NCI-H345 (cell line): ENCODE measurements at regions not wholly inside any gene's neighbourhood (a gene's known extent, or its start where the extent isn't known, plus 50 kb on each side); places are given as distances from the start of the nearest gene placed in this dataset.

Experiments used
- DNase-seq: peaks from one replicate; lab custom pipeline; 2025; lab: John Stamatoyannopoulos, UW

- DNase-seq = no peak
These were observed 51.0 kb upstream of the EGFLAM start for GRCh38 chr5:38207343-38207742.

DNA sequence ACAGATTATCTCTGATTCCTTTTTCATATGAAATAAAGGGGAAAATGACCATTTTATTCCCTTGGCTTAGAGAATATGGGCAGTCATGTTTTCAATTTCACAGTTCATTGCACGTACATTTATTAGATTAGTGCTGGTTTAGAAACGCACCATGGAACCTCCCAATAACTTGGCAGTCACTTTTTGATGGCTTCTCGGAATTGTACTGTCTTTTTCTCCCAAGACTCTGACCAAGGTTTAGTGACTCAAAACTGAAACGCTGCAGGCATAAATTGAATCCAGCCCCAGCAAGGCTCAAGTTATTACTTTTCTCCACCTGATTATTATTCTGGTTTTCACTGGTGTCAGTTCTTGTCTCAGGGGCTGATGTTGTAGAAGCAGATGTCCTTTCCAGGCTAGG, 55.6 kb upstream of the EGFLAM start:
- no peak for DNase-seq

DNA sequence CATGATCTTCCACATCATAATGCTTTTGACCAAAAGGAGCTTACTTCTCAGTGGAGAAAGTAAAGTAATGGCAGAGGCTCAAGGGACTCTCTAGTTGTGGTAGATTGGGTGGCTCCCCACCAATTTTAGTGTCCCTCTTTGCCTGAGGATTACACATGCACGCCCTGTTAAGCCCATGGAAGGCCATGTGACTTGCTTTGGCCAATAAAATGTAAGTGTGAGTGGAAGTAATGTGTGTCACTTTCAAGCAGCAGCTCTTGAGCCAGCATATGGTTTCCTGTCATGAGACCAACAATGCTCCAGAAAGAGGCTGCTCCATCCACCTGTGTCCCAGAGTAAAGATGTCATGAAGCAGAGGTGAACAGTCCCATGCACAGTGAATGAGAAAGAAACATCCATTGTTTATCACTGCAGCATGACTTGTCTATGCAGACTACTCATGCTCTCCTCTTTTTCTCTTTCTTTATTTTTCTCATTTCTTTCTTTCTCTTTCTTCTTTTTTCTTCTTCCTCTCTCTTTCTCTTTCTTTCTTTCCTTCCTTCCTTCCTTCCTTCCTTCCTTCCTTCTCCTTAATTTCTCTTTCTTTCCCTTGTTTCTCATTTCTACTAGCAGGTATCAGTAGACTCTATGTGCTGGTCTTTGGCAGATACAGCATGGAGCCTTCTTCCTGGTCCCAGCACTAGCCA, 57.3 kb upstream of the EGFLAM start:
- no peak for DNase-seq

DNA sequence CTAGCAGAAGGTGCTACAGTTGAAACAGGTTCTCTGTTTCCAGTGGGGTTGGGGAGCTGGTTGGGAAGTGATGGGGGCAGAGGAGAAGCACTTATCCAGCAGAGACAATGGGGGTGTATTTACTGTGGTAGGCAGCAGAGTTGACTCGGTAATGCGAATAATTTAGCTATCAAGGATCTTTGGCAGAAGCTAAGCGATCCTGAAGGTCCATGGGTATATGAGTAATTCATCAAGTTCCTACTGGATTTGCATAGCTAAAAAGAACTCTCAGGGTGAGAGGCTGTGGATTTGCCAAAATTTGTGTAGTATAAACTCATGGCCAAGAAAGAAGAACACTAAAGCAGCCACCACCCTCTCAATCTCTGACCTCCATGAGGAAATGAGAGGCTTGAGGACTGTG, 61.2 kb upstream of the EGFLAM start:
- no peak for DNase-seq

DNA sequence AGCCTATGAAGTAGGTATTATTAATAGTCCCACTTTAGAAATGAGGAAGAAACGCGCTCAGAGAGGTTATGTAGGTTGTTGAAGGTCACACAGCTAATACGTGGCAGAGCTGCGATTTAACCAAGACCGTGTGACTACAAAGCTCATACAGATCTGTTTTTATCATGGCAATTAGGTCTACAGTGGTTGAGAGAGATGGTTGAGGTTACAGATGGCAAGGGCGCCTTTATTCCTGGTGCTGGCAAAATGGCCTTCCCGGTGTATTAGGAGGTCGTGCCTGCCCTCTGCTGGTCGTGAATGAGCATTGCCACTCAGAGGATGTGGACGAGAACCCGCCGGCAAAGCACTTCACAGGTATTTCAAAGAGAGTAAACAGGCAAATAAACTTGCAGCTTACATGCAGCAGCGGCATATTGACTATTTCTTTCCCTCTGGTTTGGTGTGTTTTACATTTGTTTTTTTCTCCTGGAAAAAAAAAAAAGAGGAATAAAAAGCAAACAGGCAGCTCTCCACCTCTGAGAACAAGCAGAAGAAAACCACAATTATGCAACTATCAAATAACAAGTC, 65.3 kb upstream of the EGFLAM start:
- DNase-seq = peak; percentile 45

DNA sequence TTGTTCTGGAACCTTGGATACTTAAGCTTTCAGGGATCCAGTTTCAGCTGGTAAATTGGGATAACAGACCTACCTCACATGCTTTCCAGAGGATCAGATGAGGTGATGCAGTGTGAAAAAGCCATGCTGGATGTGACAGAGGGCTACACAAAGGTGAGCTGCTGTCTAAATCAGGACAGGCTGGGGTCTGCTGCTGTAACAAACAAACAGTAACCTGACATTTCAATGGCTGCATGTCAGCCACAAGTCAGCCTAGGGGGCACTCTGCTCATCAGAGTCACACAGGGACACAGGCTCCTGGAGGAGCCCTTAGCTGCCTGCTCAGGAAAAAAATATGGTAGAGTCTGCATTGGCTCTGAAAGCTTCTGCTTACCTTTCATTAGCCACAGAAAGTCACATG, 66.7 kb upstream of the EGFLAM start:
- no peak for DNase-seq

- DNase-seq = no peak
These were observed 68.2 kb upstream of the EGFLAM start for GRCh38 chr5:38190111-38190510.

- no peak for DNase-seq
These were observed 69.3 kb upstream of the EGFLAM start for GRCh38 chr5:38189081-38189504.

- DNase-seq = no peak
These were observed 69.8 kb upstream of the EGFLAM start for GRCh38 chr5:38188591-38188990.

GRCh38 chr5:38187532-38187931, 70.8 kb upstream of the EGFLAM start:
- DNase-seq = peak; percentile 16

GRCh38 chr5:38184627-38185026, 73.7 kb upstream of the EGFLAM start:
- no peak for DNase-seq

- no peak for DNase-seq
These were observed 75.4 kb upstream of the EGFLAM start for GRCh38 chr5:38182991-38183390.

GRCh38 chr5:38168029-38168428, 90.3 kb upstream of the EGFLAM start:
- DNase-seq = no peak

- no peak for DNase-seq
These were observed 90.8 kb upstream of the EGFLAM start for GRCh38 chr5:38167562-38167996.

DNA sequence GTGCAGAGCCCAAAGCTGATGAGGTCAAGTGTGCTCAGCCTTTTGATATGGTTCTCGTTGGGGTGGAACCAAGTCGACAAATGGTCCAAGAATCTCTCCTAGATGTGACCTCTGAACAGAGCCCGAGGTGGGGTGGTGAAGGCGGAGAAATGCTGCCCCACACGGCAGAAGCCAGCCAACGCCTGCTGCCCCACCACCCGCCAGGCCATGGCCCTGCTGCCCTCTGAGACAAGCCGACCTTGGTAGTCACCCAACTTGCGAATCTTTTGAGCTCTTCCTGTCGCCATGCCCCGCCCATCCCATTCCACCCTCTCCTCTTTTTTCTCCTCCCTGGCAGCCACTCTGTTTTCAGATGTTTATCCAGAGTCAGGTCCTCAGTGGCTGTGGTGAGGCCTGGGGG, 91.5 kb upstream of the EGFLAM start:
- no peak for DNase-seq

GRCh38 chr5:38165435-38165834, 92.9 kb upstream of the EGFLAM start:
- DNase-seq = no peak

DNA sequence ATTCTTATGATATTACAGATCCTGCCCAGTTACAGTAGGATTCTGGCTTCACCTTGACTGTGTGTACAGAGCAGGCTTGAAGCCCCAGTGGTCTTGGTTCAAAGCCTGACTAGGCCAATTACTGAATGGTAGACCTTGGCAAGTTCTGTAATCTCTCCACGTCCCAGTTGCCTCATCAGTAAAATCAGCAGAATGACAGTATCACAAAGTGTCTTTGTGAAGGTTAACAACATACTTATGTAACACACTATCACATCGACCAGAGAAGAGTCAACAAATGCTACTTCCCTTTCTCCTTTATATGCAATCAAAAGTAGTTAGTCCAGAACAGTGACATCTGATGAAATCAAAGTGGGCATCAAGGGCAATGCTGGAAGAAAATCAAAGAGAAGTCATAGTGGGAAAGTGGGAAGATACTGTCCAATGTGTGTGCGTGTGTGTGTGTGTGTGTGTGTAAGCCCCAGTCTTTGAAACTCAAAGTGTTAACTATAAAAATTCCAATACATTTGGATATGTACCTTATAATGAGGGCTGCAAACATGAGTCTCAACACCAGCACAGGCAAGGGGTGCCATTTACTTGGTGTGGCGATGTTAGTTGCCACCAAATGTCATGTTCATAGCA, 93.5 kb upstream of the EGFLAM start:
- DNase-seq = no peak

- DNase-seq = no peak
These were observed 94.6 kb upstream of the EGFLAM start for GRCh38 chr5:38163636-38164237.

DNA sequence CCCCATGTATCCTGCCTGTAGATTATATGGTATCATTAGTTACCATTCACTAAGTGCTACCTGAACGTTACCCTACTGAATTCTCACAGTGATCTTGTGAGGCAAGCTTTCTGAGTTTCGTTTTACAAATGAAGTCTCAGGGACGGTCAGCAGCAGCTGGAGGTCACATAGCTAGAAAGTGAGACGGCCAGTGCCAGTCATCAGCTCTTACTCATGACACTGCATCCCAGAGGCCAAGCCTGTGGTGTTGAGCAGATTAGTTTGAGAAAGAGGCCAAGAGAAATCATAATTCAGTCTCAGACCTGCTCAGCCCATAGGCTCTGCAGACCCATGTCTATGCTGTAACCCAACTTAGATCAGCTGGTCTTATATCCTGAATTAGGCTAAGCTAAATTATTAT, 95.7 kb upstream of the EGFLAM start:
- DNase-seq = no peak

GRCh38 chr5:38157024-38157423, 101.3 kb upstream of the EGFLAM start:
- DNase-seq = no peak

- no peak for DNase-seq
These were observed 103.6 kb upstream of the EGFLAM start for GRCh38 chr5:38154615-38155204.

DNA sequence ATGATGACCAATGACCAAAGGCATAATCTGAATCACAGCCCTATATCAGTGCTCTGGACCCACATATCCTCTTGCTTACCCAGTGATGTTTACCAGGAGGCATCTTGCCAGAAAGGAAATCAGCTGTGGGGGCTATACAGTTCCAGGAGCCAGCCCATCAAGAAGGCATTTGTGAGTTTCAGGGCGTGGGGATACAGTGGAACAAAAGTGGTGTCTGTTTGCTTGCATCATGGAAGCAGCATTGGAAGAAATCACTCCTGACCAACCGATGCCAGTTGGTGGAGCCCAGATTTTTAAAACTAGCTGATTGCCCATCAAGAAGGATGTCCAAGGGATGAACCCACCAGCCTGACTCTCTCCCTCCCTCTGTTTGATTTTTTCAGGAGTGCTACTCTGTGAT, 106.5 kb upstream of the EGFLAM start:
- DNase-seq = no peak

DNA sequence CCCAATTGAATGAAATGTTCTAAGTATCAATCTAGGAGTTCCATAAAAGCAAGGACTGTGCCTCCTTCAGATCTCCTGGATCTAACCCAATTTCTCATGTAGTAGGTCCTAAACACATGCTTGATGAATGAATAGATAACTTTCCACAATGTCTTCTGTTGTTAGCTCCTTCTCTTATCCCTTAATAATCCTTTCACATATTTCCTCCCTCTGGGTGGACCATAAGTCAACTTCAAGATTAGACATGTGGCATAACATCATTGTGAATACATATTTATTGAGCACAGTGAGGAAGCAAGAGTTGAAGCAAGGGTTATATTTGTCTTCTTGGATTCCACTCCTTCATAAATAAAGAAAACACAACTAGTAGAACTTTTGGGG, 108.6 kb upstream of the EGFLAM start:
- DNase-seq = no peak
